ENCODE measurements at regions not wholly inside any gene's neighbourhood (a gene's known extent, or its start where the extent isn't known, plus 50 kb on each side); places are given as distances from the start of the nearest gene placed in this dataset.

GRCh38 chr9:32864971-32865370 is 81.6 kb downstream of the TMEM215 start:
- TF ChIP-seq EZH2phosphoT487 (IDR thresholded peaks at IDR 0.05; ENCODE audit: unreplicated experiment) (no peak), CTCF (conservative IDR thresholded peaks at IDR 0.05; ENCODE audit: low read depth in 2 of 2) (no peak), NANOG (IDR thresholded peaks at IDR 0.05; ENCODE audit: borderline replicate concordance) (no peak), POLR2AphosphoS5 (IDR thresholded peaks at IDR 0.05; ENCODE audit: low read depth) (no peak), STAT1 (IDR thresholded peaks at IDR 0.05; ENCODE audit: unreplicated experiment) (no peak), EZH2 (IDR thresholded peaks at IDR 0.05; ENCODE audit: low read depth, unreplicated experiment) (no peak), JUNB (IDR thresholded peaks at IDR 0.05; ENCODE audit: unreplicated experiment) (no peak), ETS1 (IDR thresholded peaks at IDR 0.05) (no peak), REST (IDR thresholded peaks at IDR 0.05; ENCODE audit: unreplicated experiment) (no peak), ZNF114 (CRISPR knock-in tag; IDR thresholded peaks at IDR 0.05) (no peak), ZNF331 (CRISPR knock-in tag; IDR thresholded peaks at IDR 0.05; ENCODE audit: low read depth) (no peak), ZNF462 (CRISPR knock-in tag; IDR thresholded peaks at IDR 0.05) (no peak), CREB1 (CRISPR knock-in tag; IDR thresholded peaks at IDR 0.05; ENCODE audit: low read depth) (no peak)

Data from GM23338 (cell line).